ENCODE measurements at regions not wholly inside any gene's neighbourhood (a gene's known extent, or its start where the extent isn't known, plus 50 kb on each side); places are given as distances from the start of the nearest gene placed in this dataset.

DNA sequence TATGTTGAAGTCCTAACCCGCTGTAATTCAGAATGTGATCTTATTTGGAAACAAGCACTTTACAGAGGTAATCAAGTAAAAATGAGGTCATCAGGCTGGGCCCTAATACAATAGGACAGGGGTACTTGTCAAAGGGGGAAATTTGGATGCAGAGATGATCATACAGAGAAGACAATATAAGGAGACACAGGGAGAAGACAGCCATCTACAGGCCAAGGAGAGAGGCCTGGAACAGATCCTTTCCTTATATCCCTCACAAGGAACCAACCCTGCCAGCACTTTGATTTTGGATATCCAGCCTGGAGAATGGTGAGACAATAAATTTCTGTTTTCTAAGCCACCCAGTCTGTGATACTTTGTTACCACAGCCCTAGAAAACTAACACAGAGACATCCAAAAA lies 104.3 kb downstream of the METTL4 start:
- no peak for DNase-seq

DNA sequence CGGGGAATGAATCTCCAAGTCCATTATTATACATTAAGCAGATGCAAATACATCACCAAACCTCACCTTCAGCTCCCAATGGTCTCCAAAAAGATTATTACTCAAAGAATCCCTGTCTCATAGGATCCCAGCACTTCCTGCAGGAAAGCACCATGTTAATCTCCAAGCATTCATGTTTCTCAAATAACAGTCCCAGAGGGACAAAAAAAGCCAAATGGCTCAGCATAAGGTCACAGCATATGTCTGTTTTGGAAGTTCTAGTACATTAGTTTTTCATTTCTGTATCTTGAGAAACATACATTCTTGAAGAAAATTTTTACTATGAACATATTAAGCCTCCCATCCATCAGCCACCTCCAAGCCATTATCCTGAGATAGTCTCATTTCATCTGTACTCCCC lies 103.3 kb downstream of the METTL4 start:
- no peak for DNase-seq

DNA sequence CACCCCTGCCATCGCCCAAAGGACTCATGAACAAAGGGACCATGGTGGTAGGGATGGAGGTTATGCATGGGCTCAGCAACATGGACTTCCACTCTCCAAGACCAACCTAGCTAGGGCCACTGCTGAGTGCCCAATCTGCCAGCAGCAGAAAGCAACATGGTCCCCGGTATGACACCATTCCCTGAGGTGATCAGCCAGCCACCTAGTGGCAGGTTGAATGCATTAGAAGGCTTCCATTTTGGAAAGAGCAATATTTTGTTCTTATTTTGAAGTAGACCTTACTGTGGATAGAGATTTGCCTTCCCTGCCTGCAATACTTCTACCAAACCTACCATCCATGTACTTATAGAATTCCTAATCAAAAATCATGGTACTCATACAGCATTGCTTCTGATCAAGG lies 99.8 kb downstream of the METTL4 start:
- no peak for DNase-seq

DNA sequence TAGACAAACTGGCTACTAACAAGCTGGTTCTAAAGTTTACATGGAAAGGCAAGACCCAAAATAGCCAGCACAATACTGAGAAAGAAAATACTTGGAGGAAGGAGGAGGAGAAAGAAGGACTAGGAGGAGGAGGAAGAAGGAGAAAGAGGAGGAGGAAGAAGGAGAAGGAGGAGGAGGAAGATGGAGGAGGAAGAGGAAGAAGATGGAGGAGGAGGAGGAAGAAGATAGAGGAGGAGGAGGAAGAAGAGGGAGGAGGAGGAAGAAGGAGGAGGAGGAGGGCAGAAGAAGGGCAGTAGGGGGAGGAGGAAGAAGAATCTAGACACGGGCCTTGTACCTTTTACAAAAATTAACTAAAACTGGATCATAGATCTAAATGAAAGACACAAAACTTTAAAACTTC lies 92.6 kb downstream of the METTL4 start:
- DNase-seq = no peak

DNA sequence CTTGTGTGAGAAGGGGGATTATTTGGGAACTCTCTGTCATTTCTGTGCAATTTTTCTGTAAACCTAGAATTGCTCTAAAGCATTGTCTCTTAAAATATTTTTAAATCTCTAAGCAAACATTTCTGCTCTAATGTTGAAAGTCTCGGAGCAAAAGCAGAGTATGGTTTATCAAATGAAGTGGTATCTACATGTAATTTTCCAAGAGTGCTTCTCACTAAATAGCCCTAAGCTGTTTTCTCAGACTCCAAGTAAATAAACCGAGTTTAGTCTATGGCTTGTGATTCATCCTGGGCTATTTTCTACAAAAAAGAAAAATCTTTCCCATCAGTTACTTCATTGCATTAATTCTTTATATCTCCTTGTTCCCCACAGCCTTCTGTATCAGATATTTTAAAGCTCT lies 90.8 kb downstream of the METTL4 start:
- no peak for DNase-seq

DNA sequence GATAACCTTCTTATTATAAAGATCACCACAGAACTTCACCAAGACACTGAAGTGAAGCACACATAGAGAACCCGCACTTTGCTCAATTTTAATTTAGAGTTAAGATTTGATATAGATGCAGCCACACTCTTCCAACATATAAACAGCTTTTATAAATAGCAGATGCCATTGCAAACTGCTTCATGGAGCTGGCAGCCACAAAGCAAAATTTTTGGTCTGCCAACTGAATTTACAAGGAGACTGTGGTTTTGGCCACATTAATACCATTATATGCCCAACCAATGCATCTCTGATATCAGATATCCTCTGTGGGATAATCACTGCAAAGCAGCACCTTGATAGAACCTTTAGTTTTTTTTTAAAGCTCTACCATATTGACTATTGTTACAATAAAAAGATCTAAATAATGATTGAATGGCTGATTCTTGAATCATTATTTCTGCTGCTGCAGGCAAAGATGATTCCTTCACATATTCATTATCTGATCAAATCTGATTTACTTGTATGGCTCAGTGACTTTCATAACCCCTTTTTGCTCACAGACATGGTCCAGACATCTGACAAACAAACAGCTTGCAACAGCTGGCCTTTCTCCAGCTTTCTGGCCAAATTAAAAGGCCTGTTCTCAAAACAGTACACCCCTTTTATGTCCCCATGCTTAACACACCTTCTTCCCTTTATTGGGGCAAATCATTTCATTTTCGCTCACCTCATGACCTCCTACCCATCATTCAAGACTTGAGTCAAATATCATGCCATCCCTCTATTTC lies 88.4 kb downstream of the METTL4 start:
- no peak for DNase-seq

DNA sequence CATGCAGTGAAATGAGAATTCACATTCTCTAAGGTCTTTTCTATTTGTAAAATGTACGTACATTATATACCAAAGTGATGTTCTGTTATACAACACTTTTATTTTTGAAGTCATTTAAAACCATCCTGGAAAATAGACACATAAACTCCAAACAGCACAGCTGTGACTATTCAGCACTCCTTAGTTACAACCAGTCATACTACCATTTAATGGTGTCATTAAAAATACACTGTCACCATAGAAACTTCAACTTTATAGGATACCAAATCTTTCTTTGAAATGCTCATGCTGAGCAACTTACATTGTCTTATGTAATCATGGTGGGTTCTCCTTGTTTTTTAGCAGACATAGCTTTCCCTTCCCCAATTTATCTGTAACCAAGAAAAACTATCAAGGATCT lies 85.3 kb downstream of the METTL4 start:
- no peak for DNase-seq

DNA sequence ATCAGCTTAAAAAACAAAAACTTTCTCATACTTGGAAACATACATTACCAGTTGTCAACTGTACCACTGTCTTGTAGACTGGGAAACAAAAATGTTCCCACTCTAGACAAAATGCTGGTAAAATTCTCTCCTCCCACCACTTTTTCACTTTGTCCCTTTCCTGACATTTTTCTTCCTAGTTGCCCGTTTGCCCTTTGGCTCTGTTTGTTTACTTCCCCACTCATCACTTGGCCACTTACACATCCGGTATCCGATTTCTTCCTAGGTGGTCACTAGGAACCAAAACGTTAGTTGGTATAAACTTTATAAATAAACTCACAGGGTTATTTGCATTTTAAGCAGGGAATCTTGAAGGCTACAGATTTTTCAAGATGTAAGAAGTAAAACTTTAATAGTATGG lies 84.9 kb downstream of the METTL4 start:
- no peak for DNase-seq
